HL-60 (cell line): ENCODE measurements at regions not wholly inside any gene's neighbourhood (a gene's known extent, or its start where the extent isn't known, plus 50 kb on each side); places are given as distances from the start of the nearest gene placed in this dataset.
A peak's percentile ranks its signal among the peaks of the same experiment; 100 is the strongest.

Experiments used
- DNase-seq, 2 experiments: peaks; one replicate each; pipeline ENCODE4 v3.0.0-alpha.2; 2010 to 2020; ENCODE audit warnings: low read depth in 1 of 2, low spot score in 1 of 2
- H3K27ac ChIP-seq: fragments of 250-450 bp; sonication (Bioruptor Pico); replicated peaks from 2 replicates; pipeline ENCODE4 v1.5.1; 2020; ENCODE audit warnings: mild to moderate bottlenecking, moderate library complexity
- H3K27me3 ChIP-seq: fragments of 250-450 bp; sonication (Bioruptor Pico); 2 replicates; pipeline ENCODE4 v1.5.1; 2021; ENCODE audit warnings: mild to moderate bottlenecking, moderate library complexity; ENCODE audit not compliant: insufficient read depth, poor library complexity, severe bottlenecking
- H3K4me3 ChIP-seq: replicated peaks from 2 replicates; pipeline ENCODE4 v1.5.1; 2011; ENCODE audit warnings: mild to moderate bottlenecking, control low read depth, low read length; ENCODE audit not compliant: insufficient read depth
- CTCF ChIP-seq: IDR thresholded peaks from one replicate; pipeline ENCODE4 v1.5.1; 2011; ENCODE audit warnings: low read length, control low read depth, inconsistent platforms; ENCODE audit not compliant: insufficient read depth
- GABPA ChIP-seq: IDR thresholded peaks from 2 replicates; pipeline ENCODE4 v1.6.1; 2012; ENCODE audit warnings: low read depth
- POLR2AphosphoS5 ChIP-seq: IDR thresholded peaks from 2 replicates; pipeline ENCODE4 v1.6.1; 2012; ENCODE audit warnings: low read depth
- SPI1 ChIP-seq: IDR thresholded peaks from 2 replicates; pipeline ENCODE4 v1.6.1; 2012; ENCODE audit warnings: low read depth, mild to moderate bottlenecking, borderline replicate concordance
- TF ChIP-seq, protein P1 (sequence below): IDR thresholded peaks from 2 replicates; pipeline ENCODE4 v1.6.1; 2012; ENCODE audit warnings: low read depth; ENCODE audit not compliant: insufficient replicate concordance

DNA sequence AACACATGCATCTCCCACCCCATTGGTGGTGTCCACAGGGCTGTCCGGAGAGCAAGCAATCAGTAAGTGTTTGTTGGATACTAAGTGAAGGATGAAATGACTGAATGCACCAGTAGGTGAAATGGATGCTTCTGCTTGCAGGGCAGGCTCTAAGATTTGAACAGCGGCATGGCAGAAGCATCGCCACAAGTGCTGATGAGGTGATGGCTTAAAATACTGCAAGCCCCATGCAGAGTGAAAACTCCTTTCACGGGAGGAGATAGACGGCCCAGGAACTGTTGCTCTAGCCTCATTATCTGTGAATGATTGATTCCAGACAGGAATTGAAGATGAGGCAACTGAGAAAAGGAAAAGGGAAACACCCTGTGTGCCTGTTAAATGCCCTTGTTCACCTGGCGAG lies 158.9 kb downstream of the LY86 start:
- Histone ChIP-seq H3K27ac (no peak overlapping the region), H3K27me3 (no peaks in the 10 kb centered on the region), H3K4me3 (no peak overlapping the region)
- no peak for DNase-seq
- TF ChIP-seq CTCF, result no peak

GRCh38 chr6:6748001-6748400 lies 159.5 kb downstream of the LY86 start:
- H3K27ac ChIP-seq, result no peak overlapping the region
- TF ChIP-seq, protein P1, sequence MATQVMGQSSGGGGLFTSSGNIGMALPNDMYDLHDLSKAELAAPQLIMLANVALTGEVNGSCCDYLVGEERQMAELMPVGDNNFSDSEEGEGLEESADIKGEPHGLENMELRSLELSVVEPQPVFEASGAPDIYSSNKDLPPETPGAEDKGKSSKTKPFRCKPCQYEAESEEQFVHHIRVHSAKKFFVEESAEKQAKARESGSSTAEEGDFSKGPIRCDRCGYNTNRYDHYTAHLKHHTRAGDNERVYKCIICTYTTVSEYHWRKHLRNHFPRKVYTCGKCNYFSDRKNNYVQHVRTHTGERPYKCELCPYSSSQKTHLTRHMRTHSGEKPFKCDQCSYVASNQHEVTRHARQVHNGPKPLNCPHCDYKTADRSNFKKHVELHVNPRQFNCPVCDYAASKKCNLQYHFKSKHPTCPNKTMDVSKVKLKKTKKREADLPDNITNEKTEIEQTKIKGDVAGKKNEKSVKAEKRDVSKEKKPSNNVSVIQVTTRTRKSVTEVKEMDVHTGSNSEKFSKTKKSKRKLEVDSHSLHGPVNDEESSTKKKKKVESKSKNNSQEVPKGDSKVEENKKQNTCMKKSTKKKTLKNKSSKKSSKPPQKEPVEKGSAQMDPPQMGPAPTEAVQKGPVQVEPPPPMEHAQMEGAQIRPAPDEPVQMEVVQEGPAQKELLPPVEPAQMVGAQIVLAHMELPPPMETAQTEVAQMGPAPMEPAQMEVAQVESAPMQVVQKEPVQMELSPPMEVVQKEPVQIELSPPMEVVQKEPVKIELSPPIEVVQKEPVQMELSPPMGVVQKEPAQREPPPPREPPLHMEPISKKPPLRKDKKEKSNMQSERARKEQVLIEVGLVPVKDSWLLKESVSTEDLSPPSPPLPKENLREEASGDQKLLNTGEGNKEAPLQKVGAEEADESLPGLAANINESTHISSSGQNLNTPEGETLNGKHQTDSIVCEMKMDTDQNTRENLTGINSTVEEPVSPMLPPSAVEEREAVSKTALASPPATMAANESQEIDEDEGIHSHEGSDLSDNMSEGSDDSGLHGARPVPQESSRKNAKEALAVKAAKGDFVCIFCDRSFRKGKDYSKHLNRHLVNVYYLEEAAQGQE, result no peak
- TF ChIP-seq SPI1, result no peak
- TF ChIP-seq CTCF, result no peak
- TF ChIP-seq GABPA, result no peak
- no peak for TF ChIP-seq POLR2AphosphoS5

GRCh38 chr6:6749702-6750491 lies 161.4 kb downstream of the LY86 start:
- peak; percentile 84 to 89 for DNase-seq
- peak overlapping the region; percentile 86 for H3K27ac ChIP-seq
- TF ChIP-seq, protein P1, result no peak
- TF ChIP-seq SPI1, result peak; percentile 65; the same call in 1 of the 2 replicates
- no peak for TF ChIP-seq CTCF
- no peak for TF ChIP-seq GABPA
- peak; percentile 86 for TF ChIP-seq POLR2AphosphoS5
- peak overlapping the region; percentile 26 for H3K4me3 ChIP-seq
- H3K27me3 ChIP-seq, result no peaks in the 10 kb centered on the region

More at GRCh38 chr6:6748001-6748400, 159.5 kb downstream of the LY86 start:
- no peak for DNase-seq
- no peak overlapping the region for H3K4me3 ChIP-seq
- H3K27me3 ChIP-seq, result no peaks in the 10 kb centered on the region
